HCT116 (cell line): ENCODE measurements at regions not wholly inside any gene's neighbourhood (a gene's known extent, or its start where the extent isn't known, plus 50 kb on each side); places are given as distances from the start of the nearest gene placed in this dataset.

Source experiments
- EZH2 ChIP-seq: fragments of 200-600 bp; sonication (generic); IDR thresholded peaks from 2 replicates; pipeline ENCODE4 v1.6.1; 2017; ENCODE audit warnings: antibody characterized with exemption, mixed run types
- MAX ChIP-seq: IDR thresholded peaks from 2 replicates; pipeline ENCODE4 v1.6.1; 2012
- POLR2A ChIP-seq: IDR thresholded peaks from 2 replicates; pipeline ENCODE4 v1.7.0; 2011; ENCODE audit warnings: borderline replicate concordance; ENCODE audit not compliant: insufficient read depth, insufficient read length; ENCODE audit errors: extremely low read depth
- POLR2AphosphoS5 ChIP-seq: IDR thresholded peaks from 2 replicates; pipeline ENCODE4 v1.6.1; 2011; ENCODE audit warnings: mild to moderate bottlenecking, low read depth, low read length, moderate library complexity
- RAD21 ChIP-seq: IDR thresholded peaks from 2 replicates; pipeline ENCODE4 v1.6.1; 2012; ENCODE audit warnings: low read depth, mild to moderate bottlenecking
- YY1 ChIP-seq: IDR thresholded peaks from 2 replicates; pipeline ENCODE4 v1.6.1; 2011; ENCODE audit warnings: low read length, low read depth, moderate library complexity, mild to moderate bottlenecking; ENCODE audit not compliant: insufficient replicate concordance; ENCODE audit errors: extremely low read depth
- ZBTB33 ChIP-seq: IDR thresholded peaks from 2 replicates; pipeline ENCODE4 v1.6.1; 2011; ENCODE audit warnings: mild to moderate bottlenecking, low read length, moderate library complexity; ENCODE audit not compliant: insufficient replicate concordance; ENCODE audit errors: extremely low read depth
- ZNF274 ChIP-seq: fragments of 200-500 bp; sonication (Bioruptor generic); IDR thresholded peaks from 2 replicates; pipeline ENCODE4 v1.6.1; 2014; ENCODE audit warnings: mild to moderate bottlenecking, low read depth, low read length, inconsistent platforms
- TF ChIP-seq, protein P1 (sequence below), 3 experiments: fragments of 200-600 bp in 1 of 3; sonication (generic) in 1 of 3; IDR thresholded peaks in 2 of 3; conservative IDR thresholded peaks in 1 of 3; 2 replicates each; pipeline ENCODE4 v1.5.1; 2012 to 2017; ENCODE audit warnings: low read depth in 2 of 3, low read length in 2 of 3, antibody characterized with exemption in 1 of 3, borderline replicate concordance in 1 of 3, control low read depth in 1 of 3, mild to moderate bottlenecking in 1 of 3, mixed read lengths in 1 of 3, mixed run types in 1 of 3, moderate library complexity in 1 of 3; ENCODE audit not compliant: insufficient read depth in 1 of 3

GRCh38 chr5:39579750-39580149 lies 155.0 kb upstream of the DAB2 start:
- TF ChIP-seq, protein P1, sequence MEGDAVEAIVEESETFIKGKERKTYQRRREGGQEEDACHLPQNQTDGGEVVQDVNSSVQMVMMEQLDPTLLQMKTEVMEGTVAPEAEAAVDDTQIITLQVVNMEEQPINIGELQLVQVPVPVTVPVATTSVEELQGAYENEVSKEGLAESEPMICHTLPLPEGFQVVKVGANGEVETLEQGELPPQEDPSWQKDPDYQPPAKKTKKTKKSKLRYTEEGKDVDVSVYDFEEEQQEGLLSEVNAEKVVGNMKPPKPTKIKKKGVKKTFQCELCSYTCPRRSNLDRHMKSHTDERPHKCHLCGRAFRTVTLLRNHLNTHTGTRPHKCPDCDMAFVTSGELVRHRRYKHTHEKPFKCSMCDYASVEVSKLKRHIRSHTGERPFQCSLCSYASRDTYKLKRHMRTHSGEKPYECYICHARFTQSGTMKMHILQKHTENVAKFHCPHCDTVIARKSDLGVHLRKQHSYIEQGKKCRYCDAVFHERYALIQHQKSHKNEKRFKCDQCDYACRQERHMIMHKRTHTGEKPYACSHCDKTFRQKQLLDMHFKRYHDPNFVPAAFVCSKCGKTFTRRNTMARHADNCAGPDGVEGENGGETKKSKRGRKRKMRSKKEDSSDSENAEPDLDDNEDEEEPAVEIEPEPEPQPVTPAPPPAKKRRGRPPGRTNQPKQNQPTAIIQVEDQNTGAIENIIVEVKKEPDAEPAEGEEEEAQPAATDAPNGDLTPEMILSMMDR (IDR thresholded peaks at IDR 0.05 in 2 of 3, conservative IDR thresholded peaks at IDR 0.05 in 1 of 3; ENCODE audit: borderline replicate concordance in 1 of 3, insufficient read depth in 1 of 3, low read depth in 2 of 3, low read length in 2 of 3): no peak
- TF ChIP-seq POLR2A: no peak
- TF ChIP-seq YY1: no peak
- no peak for TF ChIP-seq MAX
- no peak for TF ChIP-seq RAD21
- TF ChIP-seq POLR2AphosphoS5: no peak
- no peak for TF ChIP-seq ZBTB33
- TF ChIP-seq EZH2: no peak
- TF ChIP-seq ZNF274: no peak
